Hepatocyte (in vitro differentiated cells): ENCODE measurements at regions not wholly inside any gene's neighbourhood (a gene's known extent, or its start where the extent isn't known, plus 50 kb on each side); places are given as distances from the start of the nearest gene placed in this dataset.

Experiments used
- DNase-seq: peaks from one replicate; pipeline ENCODE4 v3.0.0-alpha.2; 2016; ENCODE audit warnings: low spot score
- H2AFZ ChIP-seq: fragments of 200-600 bp; sonication (generic); 2 replicates; pipeline ENCODE4 v1.6.0; 2016; ENCODE audit warnings: antibody characterized with exemption, mild to moderate bottlenecking
- H3K27ac ChIP-seq: fragments of 200-600 bp; sonication (generic); 2 replicates; pipeline ENCODE4 v1.5.1; 2016; ENCODE audit warnings: mild to moderate bottlenecking
- H3K27me3 ChIP-seq: fragments of 200-600 bp; sonication (generic); 2 replicates; pipeline ENCODE4 v1.6.1; 2016
- H3K36me3 ChIP-seq: fragments of 200-600 bp; sonication (generic); replicated peaks from 2 replicates; pipeline ENCODE4 v1.5.1; 2016; ENCODE audit warnings: low read depth; ENCODE audit not compliant: insufficient read depth
- H3K4me1 ChIP-seq: fragments of 200-600 bp; sonication (generic); 2 replicates; pipeline ENCODE4 v1.5.1; 2016; ENCODE audit warnings: mild to moderate bottlenecking, moderate library complexity; ENCODE audit not compliant: insufficient read depth
- H3K4me2 ChIP-seq: fragments of 200-600 bp; sonication (generic); 2 replicates; pipeline ENCODE4 v1.6.0; 2016
- H3K4me3 ChIP-seq: fragments of 200-600 bp; sonication (generic); 2 replicates; pipeline ENCODE4 v1.5.1; 2016; ENCODE audit warnings: mild to moderate bottlenecking
- H3K79me2 ChIP-seq: fragments of 200-600 bp; sonication (generic); 2 replicates; pipeline ENCODE4 v1.6.0; 2017; ENCODE audit warnings: mild to moderate bottlenecking
- H3K9me2 ChIP-seq: fragments of 200-600 bp; sonication (generic); replicated peaks from 2 replicates; pipeline ENCODE4 v1.6.0; 2017; ENCODE audit warnings: mild to moderate bottlenecking; ENCODE audit not compliant: insufficient read depth
- H3K9me3 ChIP-seq: fragments of 200-600 bp; sonication (generic); 2 replicates; pipeline ENCODE4 v1.5.1; 2016; ENCODE audit warnings: low read depth, mild to moderate bottlenecking
- H4K20me1 ChIP-seq: fragments of 200-600 bp; sonication (generic); 2 replicates; pipeline ENCODE4 v1.6.0; 2016; ENCODE audit warnings: mild to moderate bottlenecking; ENCODE audit not compliant: insufficient read depth, poor library complexity, severe bottlenecking
- EZH2 ChIP-seq: fragments of 200-600 bp; sonication (generic); IDR thresholded peaks from 2 replicates; pipeline ENCODE4 v1.6.1; 2016; ENCODE audit warnings: antibody characterized with exemption, mild to moderate bottlenecking, borderline replicate concordance
- EZH2phosphoT487 ChIP-seq: fragments of 200-600 bp; sonication (generic); IDR thresholded peaks from one replicate; pipeline ENCODE4 v1.6.1; 2018; ENCODE audit warnings: antibody characterized with exemption, mild to moderate bottlenecking, low read depth, moderate library complexity; ENCODE audit not compliant: unreplicated experiment, severe bottlenecking
- WGBS: methylation state at CpG from one replicate; pipeline ENCODE4 v1.1.6; 2016; ENCODE audit warnings: low lambda C conversion rate; ENCODE audit errors: missing lambda C conversion rate; 5-methylcytosine and 5-hydroxymethylcytosine counted together
- TF ChIP-seq, protein P1 (sequence below): fragments of 200-600 bp; sonication (generic); IDR thresholded peaks from 2 replicates; pipeline ENCODE4 v1.5.1; 2016; ENCODE audit warnings: antibody characterized with exemption, mild to moderate bottlenecking; ENCODE audit not compliant: poor library complexity

DNA sequence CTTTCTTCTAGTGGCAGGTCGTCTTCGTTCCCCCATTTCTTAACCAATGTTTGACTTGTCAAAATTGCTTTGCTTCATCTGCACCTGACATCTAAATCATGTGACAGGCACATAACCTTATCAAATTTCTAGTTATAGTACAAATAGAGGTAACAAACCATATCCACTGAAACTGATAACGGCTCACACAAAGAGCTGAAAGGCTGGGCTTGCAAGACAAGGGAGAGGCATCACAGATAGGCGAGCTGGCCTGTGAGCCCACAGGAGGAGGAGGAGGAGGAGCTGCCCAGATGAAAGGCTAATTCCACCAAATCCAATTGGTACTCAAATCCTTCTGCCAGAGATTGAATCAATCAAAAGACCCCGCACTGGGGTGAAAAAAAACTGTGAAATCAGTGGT lies 80.2 kb upstream of the NEBL start:
- Histone ChIP-seq H3K4me2 (peak overlapping the region; percentile 34), H3K4me1 (no peaks in the 10 kb centered on the region), H3K9me2 (no peaks in the 10 kb centered on the region), H3K27ac (no peak overlapping the region), H3K27me3 (no peaks in the 10 kb centered on the region), H4K20me1 (no peaks in the 10 kb centered on the region), H3K4me3 (no peak overlapping the region), H3K79me2 (no peaks in the 10 kb centered on the region), H3K36me3 (no peaks in the 10 kb centered on the region), H2AFZ (no peak overlapping the region), H3K9me3 (no peaks in the 10 kb centered on the region)
- WGBS = 45% methylated on average over 5 of the region's 5 CpGs
- DNase-seq = no peak
- TF ChIP-seq, protein P1, sequence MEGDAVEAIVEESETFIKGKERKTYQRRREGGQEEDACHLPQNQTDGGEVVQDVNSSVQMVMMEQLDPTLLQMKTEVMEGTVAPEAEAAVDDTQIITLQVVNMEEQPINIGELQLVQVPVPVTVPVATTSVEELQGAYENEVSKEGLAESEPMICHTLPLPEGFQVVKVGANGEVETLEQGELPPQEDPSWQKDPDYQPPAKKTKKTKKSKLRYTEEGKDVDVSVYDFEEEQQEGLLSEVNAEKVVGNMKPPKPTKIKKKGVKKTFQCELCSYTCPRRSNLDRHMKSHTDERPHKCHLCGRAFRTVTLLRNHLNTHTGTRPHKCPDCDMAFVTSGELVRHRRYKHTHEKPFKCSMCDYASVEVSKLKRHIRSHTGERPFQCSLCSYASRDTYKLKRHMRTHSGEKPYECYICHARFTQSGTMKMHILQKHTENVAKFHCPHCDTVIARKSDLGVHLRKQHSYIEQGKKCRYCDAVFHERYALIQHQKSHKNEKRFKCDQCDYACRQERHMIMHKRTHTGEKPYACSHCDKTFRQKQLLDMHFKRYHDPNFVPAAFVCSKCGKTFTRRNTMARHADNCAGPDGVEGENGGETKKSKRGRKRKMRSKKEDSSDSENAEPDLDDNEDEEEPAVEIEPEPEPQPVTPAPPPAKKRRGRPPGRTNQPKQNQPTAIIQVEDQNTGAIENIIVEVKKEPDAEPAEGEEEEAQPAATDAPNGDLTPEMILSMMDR = no peak
- TF ChIP-seq EZH2 = no peak
- TF ChIP-seq EZH2phosphoT487 = no peak

DNA sequence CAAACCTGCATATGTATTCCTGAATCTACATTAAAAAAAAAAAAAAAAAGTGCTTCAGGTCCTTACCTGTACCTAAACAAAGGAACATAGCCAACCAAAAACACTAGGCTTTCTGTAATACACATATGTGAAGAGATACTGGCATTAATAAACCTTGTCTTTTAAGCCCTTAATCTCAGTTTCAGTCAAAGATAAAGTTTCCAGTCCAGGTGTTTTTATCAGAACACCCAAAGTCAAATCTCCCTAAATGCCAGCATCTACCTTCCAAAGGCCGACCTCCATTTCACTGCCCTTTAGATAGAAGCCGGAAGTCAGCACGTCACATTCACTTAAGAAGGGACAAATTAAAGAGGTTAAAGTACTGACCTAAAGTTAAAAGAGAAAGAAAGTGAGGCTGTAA lies 79.8 kb upstream of the NEBL start:
- Histone ChIP-seq H3K4me1 (no peaks in the 10 kb centered on the region), H4K20me1 (no peaks in the 10 kb centered on the region), H3K27ac (no peak overlapping the region), H3K36me3 (no peaks in the 10 kb centered on the region), H3K27me3 (no peaks in the 10 kb centered on the region), H3K9me2 (no peaks in the 10 kb centered on the region), H3K4me3 (no peak overlapping the region), H3K79me2 (no peaks in the 10 kb centered on the region), H2AFZ (no peak overlapping the region), H3K4me2 (peak overlapping the region; percentile 34), H3K9me3 (no peaks in the 10 kb centered on the region)
- DNase-seq = no peak
- WGBS = 43% methylated on average over 3 of the region's 3 CpGs
- TF ChIP-seq EZH2phosphoT487 = no peak
- TF ChIP-seq, protein P1 = no peak

DNA sequence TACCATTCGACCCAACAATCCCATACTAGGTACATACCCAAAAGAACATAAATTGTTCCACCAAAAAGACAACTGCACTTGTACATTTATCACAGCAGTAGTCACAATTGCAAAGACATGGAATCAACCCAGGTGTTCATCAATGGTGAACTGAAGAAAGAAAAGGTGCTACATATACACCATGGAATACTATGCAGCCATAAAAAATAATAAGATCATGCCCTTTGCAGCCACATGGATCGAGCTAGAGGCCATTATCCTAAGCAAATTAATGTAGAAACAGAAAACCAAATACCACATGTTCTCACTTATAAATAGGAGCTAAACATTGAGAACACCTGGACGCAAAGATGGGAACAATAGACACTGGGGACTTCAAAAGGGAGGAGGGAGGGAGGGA lies 79.3 kb upstream of the NEBL start:
- Histone ChIP-seq H3K27ac (no peak overlapping the region), H3K9me3 (no peaks in the 10 kb centered on the region), H3K27me3 (no peaks in the 10 kb centered on the region), H3K4me2 (no peak overlapping the region), H4K20me1 (no peaks in the 10 kb centered on the region), H2AFZ (no peak overlapping the region), H3K36me3 (no peaks in the 10 kb centered on the region), H3K4me1 (no peaks in the 10 kb centered on the region), H3K4me3 (no peak overlapping the region), H3K9me2 (no peaks in the 10 kb centered on the region), H3K79me2 (no peaks in the 10 kb centered on the region)
- no peak for DNase-seq
- WGBS = 93% methylated on average over 3 of the region's 3 CpGs
- TF ChIP-seq, protein P1 = no peak
- TF ChIP-seq EZH2phosphoT487 = no peak
- no peak for TF ChIP-seq EZH2

- no peaks in the 10 kb centered on the region for H3K27me3 ChIP-seq
- H2AFZ ChIP-seq = no peak overlapping the region
- H3K27ac ChIP-seq = no peak overlapping the region
- no peaks in the 10 kb centered on the region for H3K4me1 ChIP-seq
- H3K9me3 ChIP-seq = no peaks in the 10 kb centered on the region
- no peak for DNase-seq
- no peak overlapping the region for H3K4me2 ChIP-seq
- WGBS = 87% methylated on average over 4 of the region's 4 CpGs
- H3K36me3 ChIP-seq = no peaks in the 10 kb centered on the region
- no peaks in the 10 kb centered on the region for H4K20me1 ChIP-seq
- H3K9me2 ChIP-seq = no peaks in the 10 kb centered on the region
- H3K4me3 ChIP-seq = no peak overlapping the region
- TF ChIP-seq EZH2 (no peak), EZH2phosphoT487 (no peak)
- TF ChIP-seq, protein P1 = no peak
- H3K79me2 ChIP-seq = no peaks in the 10 kb centered on the region
These were observed 78.1 kb upstream of the NEBL start for GRCh38 chr10:20975236-20975635.
